Panc1 (cell line): ENCODE measurements at regions not wholly inside any gene's neighbourhood (a gene's known extent, or its start where the extent isn't known, plus 50 kb on each side); places are given as distances from the start of the nearest gene placed in this dataset.

Source experiments
- POLR2AphosphoS5 ChIP-seq: IDR thresholded peaks from 2 replicates; pipeline ENCODE4 v1.6.1; 2012; ENCODE audit warnings: mild to moderate bottlenecking, low read depth, low read length, moderate library complexity
- REST ChIP-seq, 2 experiments: IDR thresholded peaks; 2 replicates each; pipeline ENCODE4 v1.6.1; 2011 to 2012; ENCODE audit warnings: low read depth in 2 of 2, control low read depth in 1 of 2, low read length in 1 of 2, mild to moderate bottlenecking in 1 of 2, moderate library complexity in 1 of 2; ENCODE audit not compliant: insufficient read depth in 1 of 2
- SIN3A ChIP-seq: IDR thresholded peaks from 2 replicates; pipeline ENCODE4 v1.6.1; 2012; ENCODE audit warnings: low read depth, mild to moderate bottlenecking, low read length, moderate library complexity, borderline replicate concordance; ENCODE audit not compliant: insufficient read depth
- TCF7L2 ChIP-seq: IDR thresholded peaks from 2 replicates; pipeline ENCODE4 v1.6.1; 2011; ENCODE audit warnings: mild to moderate bottlenecking, low read depth, low read length, inconsistent platforms
- TF ChIP-seq, protein P1 (sequence below): fragments of 450-650 bp; IDR thresholded peaks from 2 replicates; pipeline ENCODE4 v1.5.1; 2017; ENCODE audit warnings: mild to moderate bottlenecking

DNA sequence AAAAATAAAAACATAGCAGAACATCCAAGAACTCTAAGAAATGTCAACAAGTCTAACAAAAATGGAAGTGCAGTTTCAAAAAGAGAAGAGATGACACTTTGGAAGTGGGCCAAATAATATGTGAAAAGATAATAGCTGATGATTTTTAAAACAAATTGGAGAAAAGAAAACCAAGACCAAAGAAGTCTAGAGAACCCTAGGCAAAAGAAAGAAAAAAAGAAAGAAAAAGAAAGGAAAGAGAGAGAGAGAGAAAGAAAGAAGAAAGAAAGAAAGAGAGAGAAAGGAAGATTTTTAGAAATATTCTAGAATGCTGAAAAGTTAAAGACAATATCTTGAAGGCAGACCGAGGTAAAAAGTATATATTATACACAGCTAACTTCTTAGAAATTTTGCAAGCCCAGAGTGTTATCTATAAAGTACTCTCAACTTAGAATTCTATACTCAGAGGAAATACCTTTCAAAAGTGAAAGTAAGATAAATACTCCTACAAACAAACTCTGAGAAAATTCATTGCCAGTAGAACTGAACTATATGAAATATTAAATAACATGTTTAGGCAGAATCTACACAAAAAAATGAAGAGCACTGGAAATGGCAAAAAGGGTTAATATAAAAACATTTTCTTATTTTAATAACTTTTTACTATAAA is 138.7 kb upstream of the SMIM30 start:
- TF ChIP-seq, protein P1, sequence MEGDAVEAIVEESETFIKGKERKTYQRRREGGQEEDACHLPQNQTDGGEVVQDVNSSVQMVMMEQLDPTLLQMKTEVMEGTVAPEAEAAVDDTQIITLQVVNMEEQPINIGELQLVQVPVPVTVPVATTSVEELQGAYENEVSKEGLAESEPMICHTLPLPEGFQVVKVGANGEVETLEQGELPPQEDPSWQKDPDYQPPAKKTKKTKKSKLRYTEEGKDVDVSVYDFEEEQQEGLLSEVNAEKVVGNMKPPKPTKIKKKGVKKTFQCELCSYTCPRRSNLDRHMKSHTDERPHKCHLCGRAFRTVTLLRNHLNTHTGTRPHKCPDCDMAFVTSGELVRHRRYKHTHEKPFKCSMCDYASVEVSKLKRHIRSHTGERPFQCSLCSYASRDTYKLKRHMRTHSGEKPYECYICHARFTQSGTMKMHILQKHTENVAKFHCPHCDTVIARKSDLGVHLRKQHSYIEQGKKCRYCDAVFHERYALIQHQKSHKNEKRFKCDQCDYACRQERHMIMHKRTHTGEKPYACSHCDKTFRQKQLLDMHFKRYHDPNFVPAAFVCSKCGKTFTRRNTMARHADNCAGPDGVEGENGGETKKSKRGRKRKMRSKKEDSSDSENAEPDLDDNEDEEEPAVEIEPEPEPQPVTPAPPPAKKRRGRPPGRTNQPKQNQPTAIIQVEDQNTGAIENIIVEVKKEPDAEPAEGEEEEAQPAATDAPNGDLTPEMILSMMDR = no peak
- TF ChIP-seq TCF7L2 (no peak), REST (IDR thresholded peaks at IDR 0.05; ENCODE audit: insufficient read depth in 1 of 2, low read depth in 2 of 2, low read length in 1 of 2) (no peak), POLR2AphosphoS5 (no peak), SIN3A (no peak)
